Glutamatergic neuron (in vitro differentiated cells): ENCODE measurements at regions not wholly inside any gene's neighbourhood (a gene's known extent, or its start where the extent isn't known, plus 50 kb on each side); places are given as distances from the start of the nearest gene placed in this dataset.
"Not testable (repeated sequence)": the region's sequence is repeated elsewhere in the genome, so short reads cannot be mapped to it uniquely, and the experiment has no call there.

Experiments
- DNase-seq: peaks from one replicate; pipeline ENCODE4 v3.0.0; 2022
- H3K27ac Mint-ChIP-seq: one replicate; pipeline ENCODE4 v1.8.0; 2020; ENCODE audit warnings: mild to moderate bottlenecking, mixed read lengths, inconsistent platforms; ENCODE audit not compliant: unreplicated experiment
- H3K27me3 Mint-ChIP-seq: one replicate; pipeline ENCODE4 v1.8.0; 2020; ENCODE audit warnings: mild to moderate bottlenecking, moderate library complexity, mixed read lengths, inconsistent platforms; ENCODE audit not compliant: unreplicated experiment
- H3K36me3 Mint-ChIP-seq: one replicate; pipeline ENCODE4 v1.8.0; 2020; ENCODE audit warnings: mild to moderate bottlenecking, mixed read lengths, inconsistent platforms; ENCODE audit not compliant: unreplicated experiment
- H3K4me1 Mint-ChIP-seq: one replicate; pipeline ENCODE4 v1.8.0; 2020; ENCODE audit warnings: mild to moderate bottlenecking, low read depth, mixed read lengths, inconsistent platforms; ENCODE audit not compliant: unreplicated experiment
- H3K4me3 Mint-ChIP-seq: one replicate; pipeline ENCODE4 v1.8.0; 2020; ENCODE audit warnings: mild to moderate bottlenecking, mixed read lengths, inconsistent platforms; ENCODE audit not compliant: unreplicated experiment
- H3K9me3 Mint-ChIP-seq: one replicate; pipeline ENCODE4 v1.8.0; 2020; ENCODE audit warnings: mild to moderate bottlenecking, moderate library complexity, mixed read lengths, inconsistent platforms; ENCODE audit not compliant: unreplicated experiment
- TF ChIP-seq, protein P1 (sequence below): fragments of 200-600 bp; sonication (generic); IDR thresholded peaks from one replicate; pipeline ENCODE4 v1.5.0; 2021; ENCODE audit not compliant: partially characterized antibody, unreplicated experiment

- TF ChIP-seq, protein P1, sequence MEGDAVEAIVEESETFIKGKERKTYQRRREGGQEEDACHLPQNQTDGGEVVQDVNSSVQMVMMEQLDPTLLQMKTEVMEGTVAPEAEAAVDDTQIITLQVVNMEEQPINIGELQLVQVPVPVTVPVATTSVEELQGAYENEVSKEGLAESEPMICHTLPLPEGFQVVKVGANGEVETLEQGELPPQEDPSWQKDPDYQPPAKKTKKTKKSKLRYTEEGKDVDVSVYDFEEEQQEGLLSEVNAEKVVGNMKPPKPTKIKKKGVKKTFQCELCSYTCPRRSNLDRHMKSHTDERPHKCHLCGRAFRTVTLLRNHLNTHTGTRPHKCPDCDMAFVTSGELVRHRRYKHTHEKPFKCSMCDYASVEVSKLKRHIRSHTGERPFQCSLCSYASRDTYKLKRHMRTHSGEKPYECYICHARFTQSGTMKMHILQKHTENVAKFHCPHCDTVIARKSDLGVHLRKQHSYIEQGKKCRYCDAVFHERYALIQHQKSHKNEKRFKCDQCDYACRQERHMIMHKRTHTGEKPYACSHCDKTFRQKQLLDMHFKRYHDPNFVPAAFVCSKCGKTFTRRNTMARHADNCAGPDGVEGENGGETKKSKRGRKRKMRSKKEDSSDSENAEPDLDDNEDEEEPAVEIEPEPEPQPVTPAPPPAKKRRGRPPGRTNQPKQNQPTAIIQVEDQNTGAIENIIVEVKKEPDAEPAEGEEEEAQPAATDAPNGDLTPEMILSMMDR, result no peak
- H3K36me3 Mint-ChIP-seq, result peaks cover 23% of the 10 kb centered on the region
- H3K4me1 Mint-ChIP-seq, result no peaks in the 10 kb centered on the region
- H3K4me3 Mint-ChIP-seq, result no peak overlapping the region
- no peak for DNase-seq
- no peaks in the 10 kb centered on the region for H3K27me3 Mint-ChIP-seq
- H3K27ac Mint-ChIP-seq, result no peak overlapping the region
- H3K9me3 Mint-ChIP-seq, result peaks cover 11% of the 10 kb centered on the region
These were observed 150.3 kb downstream of the RASEF start for GRCh38 chr9:82912645-82913044.

GRCh38 chr9:82916238-82916637, 146.7 kb downstream of the RASEF start:
- not testable (repeated sequence) for H3K27me3 Mint-ChIP-seq, H3K4me1 Mint-ChIP-seq, DNase-seq, H3K27ac Mint-ChIP-seq, H3K4me3 Mint-ChIP-seq
- H3K36me3 Mint-ChIP-seq, result peaks cover 23% of the 10 kb centered on the region
- H3K9me3 Mint-ChIP-seq, result peaks cover 13% of the 10 kb centered on the region

DNA sequence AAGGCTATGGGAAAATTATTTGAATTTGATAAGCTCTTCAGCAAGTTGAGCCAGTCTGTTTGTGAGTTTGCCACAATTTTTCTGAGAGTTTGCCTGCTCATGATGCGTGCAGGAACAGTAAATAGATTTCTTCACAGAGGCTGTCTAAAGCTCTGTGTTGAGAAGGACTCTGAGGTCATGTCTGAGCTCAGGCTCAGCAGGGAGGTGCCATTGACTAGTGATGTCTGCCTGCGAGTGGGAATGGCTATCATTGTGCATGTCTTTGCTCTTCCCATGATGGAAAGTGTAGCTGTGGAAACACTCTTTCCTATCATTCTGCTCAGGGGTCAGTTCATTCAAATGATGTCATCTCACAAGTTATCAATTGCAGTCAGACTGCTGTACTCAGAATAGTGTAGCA, 142.8 kb downstream of the RASEF start:
- no peak overlapping the region for H3K4me3 Mint-ChIP-seq
- H3K4me1 Mint-ChIP-seq, result peaks cover 26% of the 10 kb centered on the region
- H3K27ac Mint-ChIP-seq, result no peak overlapping the region
- H3K36me3 Mint-ChIP-seq, result peaks cover 20% of the 10 kb centered on the region
- no peaks in the 10 kb centered on the region for H3K27me3 Mint-ChIP-seq
- DNase-seq, result no peak
- TF ChIP-seq, protein P1, result no peak
- peaks cover 18% of the 10 kb centered on the region for H3K9me3 Mint-ChIP-seq

GRCh38 chr9:82922686-82923085, 140.3 kb downstream of the RASEF start:
- peak overlapping the region; percentile 86 for H3K27ac Mint-ChIP-seq
- no peaks in the 10 kb centered on the region for H3K27me3 Mint-ChIP-seq
- H3K4me1 Mint-ChIP-seq, result peaks cover 26% of the 10 kb centered on the region
- no peak overlapping the region for H3K4me3 Mint-ChIP-seq
- no peaks in the 10 kb centered on the region for H3K36me3 Mint-ChIP-seq
- no peak for DNase-seq
- TF ChIP-seq, protein P1, result no peak
- H3K9me3 Mint-ChIP-seq, result peaks cover 11% of the 10 kb centered on the region

GRCh38 chr9:82923092-82923911, 139.6 kb downstream of the RASEF start:
- Mint-ChIP-seq H3K4me1 (peaks cover 29% of the 10 kb centered on the region), H3K4me3 (peak overlapping the region; percentile 78)

More at GRCh38 chr9:82923092-82923911, 139.6 kb downstream of the RASEF start:
- Mint-ChIP-seq H3K27me3 (no peaks in the 10 kb centered on the region), H3K36me3 (no peaks in the 10 kb centered on the region), H3K27ac (peak overlapping the region; percentile 86), H3K9me3 (peaks cover 9% of the 10 kb centered on the region)
- TF ChIP-seq, protein P1, result no peak
- peak; percentile 39 for DNase-seq
